ENCODE measurements at regions not wholly inside any gene's neighbourhood (a gene's known extent, or its start where the extent isn't known, plus 50 kb on each side); places are given as distances from the start of the nearest gene placed in this dataset.

GRCh38 chr4:180041576-180041975 lies 2201.6 kb upstream of the TENM3 start:
- 89 to 93% methylated on average over 1 of the region's 1 CpG for WGBS, 2 donors
- Histone ChIP-seq H3K27me3 (no peaks in the 10 kb centered on the region), H3K4me3 (no peak overlapping the region), H3K4me1 (no peaks in the 10 kb centered on the region), H3K27ac (no peak overlapping the region), H3K9me3 (no peaks in the 10 kb centered on the region), H3K36me3 (ENCODE audit: low read depth, missing control alignments) (no peaks in the 10 kb centered on the region)
- TF ChIP-seq POLR2A (IDR thresholded peaks at IDR 0.05) (no peak), CTCF (IDR thresholded peaks at IDR 0.05) (no peak)
- DNase-seq = no peak
- intact Hi-C loops (cut with DNase I; ENCODE audit: low total_unique reads) = no loop called here

GRCh38 chr4:180052629-180053028 lies 2190.6 kb upstream of the TENM3 start:
- no peak for DNase-seq
- Histone ChIP-seq H3K36me3 (ENCODE audit: low read depth, missing control alignments) (no peaks in the 10 kb centered on the region), H3K4me3 (no peak overlapping the region), H3K4me1 (no peaks in the 10 kb centered on the region), H3K27me3 (no peaks in the 10 kb centered on the region), H3K9me3 (no peaks in the 10 kb centered on the region), H3K27ac (no peak overlapping the region)
- 58 to 70% methylated on average over 7 of the region's 7 CpGs for WGBS, 2 donors
- TF ChIP-seq CTCF (IDR thresholded peaks at IDR 0.05) = no peak
- no peak for TF ChIP-seq POLR2A (IDR thresholded peaks at IDR 0.05)
- intact Hi-C loops (cut with DNase I; ENCODE audit: low total_unique reads) = no loop called here

- DNase-seq = no peak
- peaks cover 7% of the 10 kb centered on the region for H3K4me1 ChIP-seq
- TF ChIP-seq CTCF (IDR thresholded peaks at IDR 0.05) (no peak), POLR2A (IDR thresholded peaks at IDR 0.05) (no peak)
- 58 to 73% methylated on average over 4 of the region's 4 CpGs for WGBS, 2 donors
- no peaks in the 10 kb centered on the region for H3K36me3 ChIP-seq (ENCODE audit: low read depth, missing control alignments)
- no peak overlapping the region for H3K4me3 ChIP-seq
- H3K27me3 ChIP-seq = no peaks in the 10 kb centered on the region
- no peaks in the 10 kb centered on the region for H3K9me3 ChIP-seq
- H3K27ac ChIP-seq = no peak overlapping the region
- intact Hi-C loops (cut with DNase I; ENCODE audit: low total_unique reads) = no loop called here
These were observed 2188.9 kb upstream of the TENM3 start for GRCh38 chr4:180054291-180054690.

GRCh38 chr4:180057299-180057721 lies 2185.9 kb upstream of the TENM3 start:
- Histone ChIP-seq H3K36me3 (ENCODE audit: low read depth, missing control alignments) (no peaks in the 10 kb centered on the region), H3K27me3 (no peaks in the 10 kb centered on the region), H3K4me3 (peak overlapping the region in 1 of 2 donors; percentile 58), H3K9me3 (no peaks in the 10 kb centered on the region), H3K4me1 (peaks cover 14% of the 10 kb centered on the region), H3K27ac (no peak overlapping the region)
- no peak for TF ChIP-seq CTCF (IDR thresholded peaks at IDR 0.05)
- no peak for TF ChIP-seq POLR2A (IDR thresholded peaks at IDR 0.05)
- 15 to 19% methylated on average over 8 of the region's 8 CpGs for WGBS, 2 donors
- no peak for DNase-seq
- intact Hi-C loops (cut with DNase I; ENCODE audit: low total_unique reads) = no loop called here

- H3K9me3 ChIP-seq = no peaks in the 10 kb centered on the region
- H3K4me1 ChIP-seq = peaks cover 14% of the 10 kb centered on the region
- no peaks in the 10 kb centered on the region for H3K27me3 ChIP-seq
- H3K36me3 ChIP-seq (ENCODE audit: low read depth, missing control alignments) = no peaks in the 10 kb centered on the region
- intact Hi-C loops (cut with DNase I; ENCODE audit: low total_unique reads) = no loop called here
- H3K27ac ChIP-seq = peak overlapping the region; percentile 21 to 50
- no peak for TF ChIP-seq CTCF (IDR thresholded peaks at IDR 0.05)
- no peak for TF ChIP-seq POLR2A (IDR thresholded peaks at IDR 0.05)
- WGBS, 2 donors = 1 to 10% methylated on average over 8 to 61 of the region's 77 CpGs
- peak overlapping the region; percentile 52 to 58 for H3K4me3 ChIP-seq
- peak; percentile 35 for DNase-seq
These were observed 2185.1 kb upstream of the TENM3 start for GRCh38 chr4:180057891-180058671.
